MM.1S (cell line): ENCODE measurements at regions not wholly inside any gene's neighbourhood (a gene's known extent, or its start where the extent isn't known, plus 50 kb on each side); places are given as distances from the start of the nearest gene placed in this dataset.

Experiments
- CTCF ChIP-seq: fragments of 300-600 bp; sonication (generic); IDR thresholded peaks from 2 replicates; pipeline ENCODE4 v1.5.1; 2016; ENCODE audit warnings: antibody characterized with exemption, low read length, mixed read lengths
- EZH2 ChIP-seq: fragments of 300-600 bp; sonication (generic); optimal IDR thresholded peaks from 2 replicates; pipeline ENCODE3; 2017; ENCODE audit warnings: low read depth, mild to moderate bottlenecking, antibody characterized with exemption, low read length, mixed read lengths

GRCh38 chr18:73690222-73690621 is 457.4 kb downstream of the FBXO15 start:
- TF ChIP-seq CTCF (no peak), EZH2 (no peak)
